Activated CD4-positive, alpha-beta T cell treated with anti-CD3 and anti-CD28 coated beads, Interleukin-2, amount 10 ng/mL, durations not matched to agents 7 days and 5 days (primary cell): ENCODE measurements at regions not wholly inside any gene's neighbourhood (a gene's known extent, or its start where the extent isn't known, plus 50 kb on each side); places are given as distances from the start of the nearest gene placed in this dataset.

Source experiments
- CTCF ChIA-PET: fragments of 350-600 bp; sonication (Branson Sonifier 250); formaldehyde crosslinking; loops from one replicate; lab custom pipeline; 2021; ENCODE audit warnings: antibody characterized with exemption; lab: Charles Lee
- POLR2A ChIA-PET: fragments of 350-600 bp; sonication (Branson Sonifier 250); formaldehyde crosslinking; loops from one replicate; lab custom pipeline; 2021; ENCODE audit warnings: antibody characterized with exemption; lab: Charles Lee
- DNase-seq: peaks from one replicate; pipeline ENCODE4 v3.0.0-alpha.2; 2020
- H3K27ac Mint-ChIP-seq: one replicate; pipeline ENCODE4 v1.8.0; 2021; ENCODE audit warnings: mild to moderate bottlenecking, moderate library complexity, mixed read lengths
- H3K27me3 Mint-ChIP-seq: one replicate; pipeline ENCODE4 v1.8.0; 2021; ENCODE audit warnings: mixed read lengths
- H3K36me3 Mint-ChIP-seq: one replicate; pipeline ENCODE4 v1.8.0; 2021; ENCODE audit warnings: low read depth, mixed read lengths
- H3K4me1 Mint-ChIP-seq: one replicate; pipeline ENCODE4 v1.8.0; 2021; ENCODE audit warnings: mixed read lengths
- H3K4me3 Mint-ChIP-seq: one replicate; pipeline ENCODE4 v1.8.0; 2021; ENCODE audit warnings: mild to moderate bottlenecking, moderate library complexity, mixed read lengths
- H3K9me3 Mint-ChIP-seq: one replicate; pipeline ENCODE4 v1.8.0; 2021; ENCODE audit warnings: mixed read lengths

DNA sequence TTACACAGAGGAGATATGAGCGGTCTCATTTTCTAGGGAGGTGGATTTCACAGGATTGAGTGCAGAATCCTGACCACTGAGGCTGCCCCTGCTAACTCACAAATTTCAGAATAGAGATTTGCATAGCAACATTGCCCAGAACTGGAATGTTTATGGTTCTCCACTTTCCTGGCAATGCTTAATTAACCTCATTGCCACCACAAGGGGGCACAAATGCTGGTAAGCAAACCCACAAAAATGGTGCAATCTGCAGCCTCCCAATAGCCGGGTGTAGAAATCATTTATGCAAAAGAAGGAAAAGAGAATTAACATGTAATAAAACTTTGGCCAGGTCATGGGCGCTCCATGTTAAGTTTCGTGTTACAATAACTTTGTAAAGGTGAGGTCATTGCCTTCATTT, 112.4 kb downstream of the CYRIA start:
- ChIA-PET CTCF (no interaction called here), POLR2A (no interaction called here)
- no peak overlapping the region for H3K27ac Mint-ChIP-seq
- H3K4me1 Mint-ChIP-seq: no peaks in the 10 kb centered on the region
- H3K36me3 Mint-ChIP-seq: no peaks in the 10 kb centered on the region
- H3K9me3 Mint-ChIP-seq: no peaks in the 10 kb centered on the region
- no peaks in the 10 kb centered on the region for H3K27me3 Mint-ChIP-seq
- no peak overlapping the region for H3K4me3 Mint-ChIP-seq
- peak; percentile 32 for DNase-seq

DNA sequence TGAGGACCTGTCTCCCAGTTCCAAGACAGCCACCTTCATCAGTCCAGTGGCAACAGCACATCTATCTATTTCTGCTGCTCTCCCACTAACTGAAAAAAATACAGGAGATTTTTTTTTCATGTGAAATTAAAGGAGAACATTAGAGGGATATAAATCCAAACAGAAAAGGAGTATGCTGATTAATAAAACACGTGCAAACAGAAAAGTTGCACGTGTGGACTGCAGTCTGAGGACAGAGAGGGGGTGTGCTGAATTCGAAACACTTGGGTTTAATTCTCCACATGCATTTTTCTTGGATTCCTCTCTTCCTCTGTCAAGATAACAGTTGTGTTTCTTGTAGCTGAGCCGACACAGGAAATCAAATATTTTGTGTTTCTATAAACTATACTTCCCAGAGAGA, 113.4 kb downstream of the CYRIA start:
- Mint-ChIP-seq H3K27ac (no peak overlapping the region), H3K4me1 (no peaks in the 10 kb centered on the region)

DNA sequence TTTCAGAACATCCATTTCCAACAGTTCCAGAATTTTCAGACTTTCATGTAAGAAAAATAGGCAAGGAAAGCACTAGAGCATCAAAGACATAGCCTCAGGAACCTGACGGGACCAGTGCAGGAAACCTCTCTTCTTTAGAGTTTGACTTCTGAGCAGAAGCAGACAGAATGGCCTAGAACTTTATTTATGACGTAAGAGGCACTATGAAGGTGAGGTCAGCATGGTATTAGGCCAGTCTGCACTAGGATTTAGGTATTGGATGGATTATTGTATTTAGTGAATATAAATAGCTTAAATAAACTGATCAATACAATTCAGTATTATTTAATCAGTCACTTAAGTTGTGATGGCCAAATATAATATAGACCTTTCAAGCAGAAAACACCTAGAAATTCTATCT, 117.6 kb downstream of the CYRIA start:
- ChIA-PET POLR2A (no interaction called here), CTCF (no interaction called here)
- no peak for DNase-seq
- Mint-ChIP-seq H3K27me3 (no peaks in the 10 kb centered on the region), H3K27ac (no peak overlapping the region), H3K36me3 (no peaks in the 10 kb centered on the region), H3K9me3 (no peaks in the 10 kb centered on the region), H3K4me3 (no peak overlapping the region), H3K4me1 (no peaks in the 10 kb centered on the region)

More for the DNA sequence above, 113.4 kb downstream of the CYRIA start:
- no peaks in the 10 kb centered on the region for H3K9me3 Mint-ChIP-seq
- CTCF ChIA-PET: interaction anchor here (1.5 kb wide), 1 partner anchor 56 kb away, joined by 3 read pairs; no protein-coding TSS in a partner anchor
- POLR2A ChIA-PET: no interaction called here
- no peak for DNase-seq
- no peaks in the 10 kb centered on the region for H3K27me3 Mint-ChIP-seq
- no peak overlapping the region for H3K4me3 Mint-ChIP-seq
- no peaks in the 10 kb centered on the region for H3K36me3 Mint-ChIP-seq

DNA sequence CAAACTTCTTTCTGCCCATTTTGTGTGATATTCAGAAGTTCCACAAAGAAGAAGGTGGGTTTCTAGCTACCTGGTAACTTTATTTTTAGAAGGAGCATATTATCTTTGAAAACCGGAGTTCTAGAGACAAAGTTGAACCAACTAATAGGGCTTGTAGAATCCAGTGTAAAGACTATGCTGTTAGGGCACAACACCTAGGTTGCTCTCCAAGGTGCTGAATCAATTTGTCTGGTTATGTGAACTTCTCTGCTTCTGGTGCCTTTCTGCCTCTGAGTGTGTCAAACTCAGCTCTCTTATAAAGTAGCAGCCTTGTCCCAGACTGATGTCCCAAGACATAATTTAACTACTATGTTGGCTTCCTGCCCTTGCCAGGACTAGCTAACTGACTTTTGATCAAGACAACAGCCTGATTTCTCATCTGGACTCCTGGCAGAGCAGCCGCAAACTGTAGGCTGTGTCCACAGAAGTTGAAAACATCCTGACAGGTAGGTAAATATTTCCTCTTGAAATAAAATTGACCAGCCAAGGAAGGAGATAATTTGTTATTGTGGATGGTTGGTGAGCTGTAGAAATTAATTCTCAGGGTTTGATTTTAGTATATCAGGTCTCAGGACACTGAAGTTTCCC, 119.4 kb downstream of the CYRIA start:
- Mint-ChIP-seq H3K27me3 (no peaks in the 10 kb centered on the region), H3K36me3 (no peaks in the 10 kb centered on the region), H3K4me1 (no peaks in the 10 kb centered on the region), H3K4me3 (no peak overlapping the region), H3K9me3 (no peaks in the 10 kb centered on the region), H3K27ac (no peak overlapping the region)
- ChIA-PET CTCF (interaction anchor here (0.7 to 1.7 kb wide), 2 partner anchors 9 to 211 kb away, joined by 3 to 5 read pairs; no protein-coding TSS in a partner anchor), POLR2A (no interaction called here)
- peak; percentile 47 for DNase-seq

DNA sequence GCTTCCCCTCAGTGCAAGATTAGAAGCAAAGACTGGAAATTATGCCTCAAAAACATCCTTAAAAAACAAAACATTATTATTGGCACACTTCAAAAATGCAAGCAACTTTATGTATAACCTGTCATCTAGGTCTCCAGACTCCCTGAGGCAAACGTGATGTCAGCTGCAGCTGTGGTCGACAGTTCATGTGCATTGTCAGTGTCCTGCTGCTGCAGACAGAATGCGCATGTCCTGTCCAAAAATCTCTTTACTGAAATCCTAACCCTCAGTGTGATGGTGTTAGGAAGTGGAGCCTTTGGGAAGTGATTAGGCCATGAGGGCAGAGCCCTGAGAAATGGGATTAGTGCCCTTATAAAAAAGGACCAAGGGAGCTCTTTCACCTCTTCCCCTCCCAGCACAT, 126.9 kb downstream of the CYRIA start:
- CTCF ChIA-PET: no interaction called here
- Mint-ChIP-seq H3K4me3 (no peak overlapping the region), H3K27ac (no peak overlapping the region), H3K27me3 (peaks cover 3% of the 10 kb centered on the region), H3K9me3 (no peaks in the 10 kb centered on the region), H3K4me1 (no peaks in the 10 kb centered on the region), H3K36me3 (no peaks in the 10 kb centered on the region)
- POLR2A ChIA-PET: no interaction called here
- DNase-seq: no peak

DNA sequence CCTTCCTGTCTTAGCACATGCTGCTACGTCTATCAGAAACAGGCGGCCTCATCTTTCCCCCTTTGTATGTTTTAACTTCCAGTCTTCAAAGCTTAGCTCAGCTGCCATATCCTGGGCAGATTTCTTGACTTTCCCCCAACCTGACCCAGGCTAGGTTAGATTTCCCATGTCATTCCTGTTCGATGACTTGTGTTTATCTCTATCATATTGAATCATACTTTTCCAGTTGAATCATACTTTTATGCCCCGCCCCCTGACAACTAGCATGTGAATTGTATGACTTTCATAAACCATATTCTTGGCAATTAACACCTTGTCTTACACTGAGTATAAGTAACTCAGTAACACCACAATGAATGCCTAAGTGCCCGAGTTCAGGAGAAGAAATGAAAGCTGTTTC, 128.3 kb downstream of the CYRIA start:
- no peak overlapping the region for H3K27ac Mint-ChIP-seq
- H3K4me1 Mint-ChIP-seq: no peaks in the 10 kb centered on the region
- no peak for DNase-seq
- ChIA-PET CTCF (interaction anchor here (0.6 kb wide), 1 partner anchor 76 kb away, joined by 3 read pairs; no protein-coding TSS in a partner anchor), POLR2A (no interaction called here)
- peaks cover 3% of the 10 kb centered on the region for H3K27me3 Mint-ChIP-seq
- H3K36me3 Mint-ChIP-seq: no peaks in the 10 kb centered on the region
- no peak overlapping the region for H3K4me3 Mint-ChIP-seq
- H3K9me3 Mint-ChIP-seq: no peaks in the 10 kb centered on the region

DNA sequence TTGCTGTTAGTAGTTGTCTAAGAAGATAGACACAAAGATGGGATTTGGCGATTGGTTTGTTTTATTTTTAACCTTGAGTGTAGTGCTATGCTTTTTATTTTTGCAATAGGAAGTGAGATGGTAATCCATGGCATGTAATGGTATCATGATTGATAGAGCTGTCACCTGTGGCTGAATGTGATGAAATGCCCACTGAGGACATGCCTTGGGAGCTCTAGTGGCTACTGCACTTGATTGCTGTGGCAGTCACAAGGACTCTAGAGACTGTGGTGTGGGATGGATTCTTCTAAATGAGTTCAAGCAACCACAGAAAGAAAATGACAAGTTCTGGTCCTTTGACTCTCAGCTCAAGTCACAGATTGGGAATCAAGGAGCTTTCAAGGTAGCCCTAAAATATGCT, 139.4 kb downstream of the CYRIA start:
- Mint-ChIP-seq H3K27me3 (peaks cover 1% of the 10 kb centered on the region), H3K4me1 (no peaks in the 10 kb centered on the region), H3K36me3 (no peaks in the 10 kb centered on the region), H3K4me3 (no peak overlapping the region), H3K27ac (no peak overlapping the region), H3K9me3 (no peaks in the 10 kb centered on the region)
- no peak for DNase-seq
- ChIA-PET CTCF (interaction anchor here (1.1 kb wide), 1 partner anchor 230 kb away, joined by 3 read pairs; no protein-coding TSS in a partner anchor), POLR2A (interaction anchor here (0.6 kb wide), 1 partner anchor 916 kb away, joined by 3 read pairs; no protein-coding TSS in a partner anchor)

DNA sequence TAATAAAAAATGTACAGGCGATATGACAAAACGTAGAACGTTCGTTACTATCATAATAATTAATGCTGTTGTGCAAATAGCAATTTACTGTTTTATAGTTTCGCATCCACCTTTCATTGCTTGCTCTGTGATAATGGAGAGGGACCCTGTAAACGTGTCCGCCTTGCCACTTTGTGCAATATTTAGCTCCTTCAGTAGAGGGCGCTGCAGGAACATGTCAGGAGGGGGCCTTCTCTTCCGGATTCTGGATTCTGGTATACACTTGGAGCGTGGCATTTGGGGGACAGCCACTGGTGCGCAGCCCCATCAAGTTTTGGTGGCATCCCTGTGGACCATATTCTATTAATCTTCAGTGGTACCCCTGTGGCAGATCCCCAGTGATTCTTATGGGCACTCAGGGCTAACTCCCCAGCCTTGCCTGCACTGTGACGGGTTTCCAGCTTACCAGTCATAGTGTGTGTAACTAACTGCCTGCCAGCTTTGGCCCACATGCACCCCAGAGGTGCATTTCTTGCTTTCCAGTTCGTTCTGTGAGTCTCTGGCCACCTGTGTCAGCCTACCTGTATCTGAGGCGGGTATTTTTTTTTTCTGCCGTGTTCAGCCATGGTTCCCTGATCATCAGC, 140.3 kb downstream of the CYRIA start:
- ChIA-PET POLR2A (no interaction called here), CTCF (interaction anchor here (0.9 kb wide), 1 partner anchor 9 kb away, joined by 3 read pairs; no protein-coding TSS in a partner anchor)
- H3K4me3 Mint-ChIP-seq: no peak overlapping the region
- DNase-seq: peak; percentile 18
- no peaks in the 10 kb centered on the region for H3K36me3 Mint-ChIP-seq
- no peak overlapping the region for H3K27ac Mint-ChIP-seq
- peaks cover under 1% of the 10 kb centered on the region for H3K27me3 Mint-ChIP-seq
- no peaks in the 10 kb centered on the region for H3K4me1 Mint-ChIP-seq
- no peaks in the 10 kb centered on the region for H3K9me3 Mint-ChIP-seq

DNA sequence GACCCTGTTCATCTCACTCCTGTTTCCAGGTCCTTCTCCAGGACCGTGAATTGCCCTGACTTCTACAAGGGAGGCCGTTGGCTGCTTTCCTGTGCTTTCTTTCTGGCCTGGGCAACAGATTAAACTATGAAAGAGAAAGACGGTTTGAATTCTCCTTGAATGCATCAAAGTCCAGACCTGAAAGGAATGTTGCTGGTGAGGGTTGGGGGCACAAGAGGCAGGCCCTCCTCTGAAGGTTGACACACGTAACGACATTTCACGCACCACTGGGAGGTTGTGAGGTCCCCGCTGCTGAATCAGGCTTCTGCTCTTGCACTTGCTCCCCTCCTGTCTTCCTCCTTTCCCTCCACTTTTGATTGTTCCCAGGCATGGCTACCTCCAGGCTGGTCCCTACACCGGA, 141.9 kb downstream of the CYRIA start:
- Mint-ChIP-seq H3K27me3 (no peaks in the 10 kb centered on the region), H3K36me3 (no peaks in the 10 kb centered on the region), H3K4me1 (no peaks in the 10 kb centered on the region), H3K4me3 (no peak overlapping the region), H3K27ac (no peak overlapping the region), H3K9me3 (no peaks in the 10 kb centered on the region)
- CTCF ChIA-PET: no interaction called here
- no peak for DNase-seq
- POLR2A ChIA-PET: no interaction called here

DNA sequence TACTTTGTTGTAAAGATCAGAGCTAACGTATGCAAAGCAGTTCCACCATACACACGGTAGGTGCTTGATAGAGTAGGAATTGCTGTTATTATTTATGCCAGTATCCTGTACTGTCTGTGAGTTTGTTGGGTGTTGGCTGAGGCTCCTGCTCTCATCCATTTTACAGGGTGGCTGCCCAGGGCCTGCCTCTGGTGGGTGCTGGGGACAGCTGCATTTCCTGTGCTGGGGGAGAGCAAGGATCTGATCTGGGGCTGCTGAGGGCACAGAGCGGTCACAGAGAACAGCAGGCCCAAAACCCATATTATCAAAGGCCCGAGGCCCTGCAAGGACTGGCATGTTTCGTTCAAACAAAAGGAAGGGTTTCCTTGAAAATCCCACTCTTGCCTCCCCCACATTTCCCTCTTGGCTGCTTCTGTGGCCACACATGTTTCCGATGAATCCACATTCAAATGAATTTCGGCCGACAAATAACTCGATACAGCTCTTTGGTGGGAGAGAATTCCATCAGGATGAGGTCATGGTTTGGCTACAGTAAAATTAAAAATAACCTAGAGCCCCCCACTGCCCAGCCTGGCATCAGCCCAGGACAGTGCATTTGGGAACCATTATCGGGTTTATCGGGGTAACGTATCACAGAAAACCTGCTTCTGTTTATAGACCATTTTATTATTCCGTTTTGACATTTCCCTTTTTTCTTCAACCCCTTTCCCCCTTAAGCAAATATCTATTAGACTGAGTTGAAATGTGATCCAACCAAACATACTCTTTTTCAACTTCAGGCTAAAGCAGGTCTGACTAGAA, 143.4 kb downstream of the CYRIA start:
- Mint-ChIP-seq H3K4me1 (no peaks in the 10 kb centered on the region), H3K9me3 (no peaks in the 10 kb centered on the region), H3K27ac (no peak overlapping the region), H3K36me3 (no peaks in the 10 kb centered on the region), H3K27me3 (no peaks in the 10 kb centered on the region), H3K4me3 (no peak overlapping the region)
- ChIA-PET CTCF (no interaction called here), POLR2A (no interaction called here)
- DNase-seq: no peak

DNA sequence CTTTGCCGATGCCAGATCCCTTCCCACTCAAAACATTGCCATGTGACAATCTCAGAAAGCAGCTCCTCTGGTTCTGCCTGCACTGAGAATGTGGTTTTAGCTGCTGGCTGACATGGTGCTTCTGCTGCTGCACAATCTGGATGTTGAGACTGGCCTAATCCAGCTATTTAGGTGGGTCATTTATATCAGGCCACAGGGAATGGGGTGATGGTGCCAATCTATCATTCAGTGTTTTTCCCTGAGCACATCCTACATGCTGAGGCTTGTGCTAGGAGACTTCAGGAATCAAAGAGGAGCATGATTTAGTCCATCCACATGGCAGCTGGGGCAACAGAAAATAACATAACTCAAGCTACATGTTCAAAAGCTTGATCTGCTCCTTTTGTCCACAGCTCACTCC, 144.7 kb downstream of the CYRIA start:
- no peak overlapping the region for H3K27ac Mint-ChIP-seq
- H3K27me3 Mint-ChIP-seq: peaks cover under 1% of the 10 kb centered on the region
- no peaks in the 10 kb centered on the region for H3K9me3 Mint-ChIP-seq
- POLR2A ChIA-PET: no interaction called here
- no peak overlapping the region for H3K4me3 Mint-ChIP-seq
- DNase-seq: no peak
- H3K36me3 Mint-ChIP-seq: no peaks in the 10 kb centered on the region
- CTCF ChIA-PET: no interaction called here
- no peaks in the 10 kb centered on the region for H3K4me1 Mint-ChIP-seq

DNA sequence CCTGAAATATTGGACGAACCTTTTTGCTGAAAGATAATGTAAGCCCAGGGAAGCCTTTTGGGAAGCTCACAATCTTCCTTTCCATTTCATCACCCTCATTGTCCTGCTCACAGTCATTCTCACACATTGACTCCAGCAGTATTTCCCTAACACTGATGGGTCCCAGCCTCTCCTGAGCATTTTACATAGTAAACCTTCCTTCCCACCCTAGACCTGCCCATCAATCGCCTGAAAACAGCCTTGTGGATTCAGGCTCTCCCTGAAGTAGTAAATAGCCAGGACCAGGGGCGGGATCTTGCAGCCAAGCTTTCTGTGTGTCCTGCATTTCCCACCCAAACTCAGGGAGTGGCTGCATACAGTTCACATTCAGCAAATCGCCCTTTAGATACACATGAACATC, 149.9 kb downstream of the CYRIA start:
- peaks cover 13% of the 10 kb centered on the region for H3K27me3 Mint-ChIP-seq
- no peak overlapping the region for H3K4me3 Mint-ChIP-seq
- ChIA-PET POLR2A (no interaction called here), CTCF (interaction anchor here (0.9 kb wide), 1 partner anchor 9 kb away, joined by 3 read pairs; no protein-coding TSS in a partner anchor)
- DNase-seq: no peak
- no peaks in the 10 kb centered on the region for H3K36me3 Mint-ChIP-seq
- no peaks in the 10 kb centered on the region for H3K9me3 Mint-ChIP-seq
- H3K27ac Mint-ChIP-seq: no peak overlapping the region
- H3K4me1 Mint-ChIP-seq: no peaks in the 10 kb centered on the region

DNA sequence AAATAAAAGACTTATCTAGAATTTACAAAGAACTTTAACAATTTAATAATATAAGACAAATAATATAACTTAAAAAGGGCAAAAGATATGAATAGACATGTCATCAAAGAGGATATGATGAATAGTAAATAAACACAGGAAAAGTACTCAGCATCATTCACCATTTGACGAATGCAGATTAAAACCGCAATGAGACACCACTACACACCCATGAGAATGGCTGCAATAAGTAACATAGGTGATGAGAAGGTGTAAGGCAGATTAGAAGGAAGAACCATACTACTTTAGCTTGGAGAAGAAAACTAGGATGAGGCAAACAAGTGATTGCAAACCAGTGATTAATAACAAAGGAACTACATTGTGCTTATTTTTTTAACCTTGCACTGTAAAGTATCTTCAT, 152.0 kb downstream of the CYRIA start:
- H3K27ac Mint-ChIP-seq: no peak overlapping the region
- H3K4me3 Mint-ChIP-seq: no peak overlapping the region
- no peaks in the 10 kb centered on the region for H3K36me3 Mint-ChIP-seq
- DNase-seq: no peak
- no peaks in the 10 kb centered on the region for H3K9me3 Mint-ChIP-seq
- CTCF ChIA-PET: no interaction called here
- H3K27me3 Mint-ChIP-seq: peaks cover 32% of the 10 kb centered on the region
- POLR2A ChIA-PET: no interaction called here
- no peaks in the 10 kb centered on the region for H3K4me1 Mint-ChIP-seq
